HepG2 (cell line): ENCODE measurements at regions not wholly inside any gene's neighbourhood (a gene's known extent, or its start where the extent isn't known, plus 50 kb on each side); places are given as distances from the start of the nearest gene placed in this dataset.

Experiments
- ATAC-seq: fragments of 200-7000 bp; cut with Tn5 transposase; 3 replicates; pipeline ENCODE4 v1.9.1; 2020; ENCODE audit warnings: mild to moderate bottlenecking, moderate library complexity
- BruUV-seq: library from RNA; stranded (reverse); fragments of 400-500 nt; replicated peaks from 2 replicates; lab custom pipeline; 2021; lab: Mats Ljungman, UMichigan
- CTCF ChIA-PET: fragments of 300-600 bp; formaldehyde crosslinking; extraction: SDS; loops from one replicate; lab custom pipeline; 2021; ENCODE audit warnings: low total read pairs, inconsistent platforms, low intra/inter-chr PET ratio; lab: Yijun Ruan, JAX
- POLR2A ChIA-PET: fragments of 350-600 bp; sonication (Branson Sonifier 250); formaldehyde crosslinking; loops from one replicate; lab custom pipeline; 2020; ENCODE audit warnings: antibody characterized with exemption, inconsistent platforms; lab: Yijun Ruan, JAX
- DNase-seq: peaks from one replicate; pipeline ENCODE4 v3.0.0-alpha.2; 2015; ENCODE audit warnings: low spot score
- FAIRE-seq: peaks from 3 replicates; lab custom pipeline; 2011; peaks lifted over from hg19 to GRCh38; lab: Jason Lieb, UNC
- H2AFZ ChIP-seq: one replicate; pipeline ENCODE4 v1.6.1; 2011; ENCODE audit warnings: low read length, inconsistent platforms
- H3K27ac ChIP-seq: fragments of 300-600 bp; 3 replicates; pipeline ENCODE4 v1.8.0; 2011; ENCODE audit warnings: mixed run types, mild to moderate bottlenecking, mixed read lengths, low read length, inconsistent platforms; ENCODE audit not compliant: insufficient read depth; ENCODE audit errors: extremely low read length
- H3K27me3 ChIP-seq, 2 experiments: fragments of 200-600 bp in 1 of 2; 2 replicates in 1 of 2; 3 replicates in 1 of 2; pipeline versions ENCODE4 v1.6.0 to v1.8.0; 2011; ENCODE audit warnings: low read length in 2 of 2, mild to moderate bottlenecking in 2 of 2, moderate library complexity in 2 of 2, inconsistent platforms in 1 of 2; ENCODE audit not compliant: insufficient read depth in 2 of 2, control insufficient read depth in 1 of 2
- H3K36me3 ChIP-seq, 2 experiments: fragments of 200-600 bp in 1 of 2; replicated peaks in 1 of 2; 2 replicates in 1 of 2; 3 replicates in 1 of 2; pipeline versions ENCODE4 v1.5.1 to v1.8.0; 2011; ENCODE audit warnings: low read length in 2 of 2, inconsistent platforms in 1 of 2; ENCODE audit not compliant: insufficient read depth in 2 of 2, control insufficient read depth in 1 of 2
- H3K4me1 ChIP-seq: 2 replicates; pipeline ENCODE4 v1.5.1; 2012; ENCODE audit warnings: low read length, inconsistent platforms; ENCODE audit not compliant: insufficient read depth
- H3K4me2 ChIP-seq: 2 replicates; pipeline ENCODE4 v1.6.0; 2011; ENCODE audit warnings: low read depth, low read length, inconsistent platforms
- H3K4me3 ChIP-seq, 3 experiments: fragments of 200-600 bp in 1 of 3; sonication (generic), shearing (Covaris generic) in 1 of 3; replicated peaks in 1 of 3; 2 replicates each; pipeline ENCODE4 v1.5.1; 2011 to 2016; ENCODE audit warnings: low read length in 3 of 3, inconsistent platforms in 2 of 3, low read depth in 2 of 3, mild to moderate bottlenecking in 2 of 3, control low read depth in 1 of 3, mixed read lengths in 1 of 3; ENCODE audit not compliant: insufficient read depth in 1 of 3
- H3K79me2 ChIP-seq: one replicate; pipeline ENCODE4 v1.6.1; 2011; ENCODE audit warnings: low read length, inconsistent platforms; ENCODE audit not compliant: insufficient read depth
- H3K9ac ChIP-seq: 2 replicates; pipeline ENCODE4 v1.6.0; 2011; ENCODE audit warnings: mild to moderate bottlenecking, low read depth, low read length, inconsistent platforms; ENCODE audit not compliant: insufficient read depth
- H3K9me3 ChIP-seq: 2 replicates; pipeline ENCODE4 v1.5.1; 2012; ENCODE audit warnings: mild to moderate bottlenecking, low read length
- H4K20me1 ChIP-seq: 2 replicates; pipeline ENCODE4 v1.6.0; 2011; ENCODE audit warnings: inconsistent platforms, mild to moderate bottlenecking, low read length, moderate library complexity; ENCODE audit not compliant: insufficient read depth
- CEBPB ChIP-seq: IDR thresholded peaks from 2 replicates; pipeline ENCODE4 v1.6.1; 2011; ENCODE audit warnings: low read depth, low read length, improper control_type of control experiment, borderline replicate concordance
- CEBPG ChIP-seq: IDR thresholded peaks from 2 replicates; pipeline ENCODE4 v1.6.1; 2016
- HNF4A ChIP-seq: sonication (generic); formaldehyde crosslinking; IDR thresholded peaks from 2 replicates; pipeline ENCODE4 v1.4.0; 2020; ENCODE audit warnings: missing genetic modification reagents
- HNRNPH1 ChIP-seq: fragments of 200-400 bp; formaldehyde crosslinking; optimal IDR thresholded peaks from 2 replicates; pipeline ENCODE3; 2017; ENCODE audit warnings: mild to moderate bottlenecking, low read depth, low read length
- IKZF1 ChIP-seq: fragments of 450-650 bp; IDR thresholded peaks from 2 replicates; pipeline ENCODE4 v1.7.1; 2016
- MIER3 ChIP-seq: IDR thresholded peaks from 2 replicates; pipeline ENCODE4 v1.6.1; 2016; ENCODE audit warnings: missing compliant biosample characterization, borderline replicate concordance
- PHF8 ChIP-seq: sonication (generic); formaldehyde crosslinking; IDR thresholded peaks from 2 replicates; pipeline ENCODE4 v1.5.0; 2020; ENCODE audit warnings: missing genetic modification reagents
- XRCC5 ChIP-seq: fragments of 200-400 bp; formaldehyde crosslinking; optimal IDR thresholded peaks from 2 replicates; pipeline ENCODE3; 2017; ENCODE audit warnings: mild to moderate bottlenecking, low read length
- ZNF496 ChIP-seq: sonication (generic); formaldehyde crosslinking; IDR thresholded peaks from 2 replicates; pipeline ENCODE4 v1.8.1; 2023; ENCODE audit warnings: mild to moderate bottlenecking, moderate library complexity, missing genetic modification reagents; ENCODE audit not compliant: insufficient replicate concordance
- ZNF562 ChIP-seq: sonication (generic); formaldehyde crosslinking; IDR thresholded peaks from 2 replicates; pipeline ENCODE4 v1.8.0; 2022; ENCODE audit warnings: missing genetic modification reagents, borderline replicate concordance
- ZNF563 ChIP-seq: sonication (generic); formaldehyde crosslinking; IDR thresholded peaks from 2 replicates; pipeline ENCODE4 v1.8.0; 2022; ENCODE audit warnings: mild to moderate bottlenecking, moderate library complexity, missing genetic modification reagents
- ZNF878 ChIP-seq: sonication (generic); formaldehyde crosslinking; IDR thresholded peaks from 2 replicates; pipeline ENCODE4 v1.8.1; 2023; ENCODE audit warnings: mild to moderate bottlenecking, missing genetic modification reagents, moderate library complexity
- WGBS: methylation state at CpG from one replicate; pipeline ENCODE4 v1.1.6; 2017; ENCODE audit warnings: low lambda C conversion rate; 5-methylcytosine and 5-hydroxymethylcytosine counted together
- in situ Hi-C: cut with HindIII; loops from 2 replicates; pipeline ENCODE4 v1.10.0; 2017; ENCODE audit warnings: low pct_unique_long_range_greater_than_20kb; ENCODE audit not compliant: extremely low pct_ligation_motif_present
- intact Hi-C: fragments of 100-400 bp; cut with micrococcal nuclease; formaldehyde crosslinking; loops from one replicate; pipeline ENCODE4 v1.10.0; 2022; ENCODE audit not compliant: unreplicated experiment
- TF ChIP-seq, protein P1 (sequence below): sonication (generic); formaldehyde crosslinking; IDR thresholded peaks from 2 replicates; pipeline ENCODE4 v1.8.1; 2023; ENCODE audit warnings: mild to moderate bottlenecking, inconsistent platforms, moderate library complexity, missing genetic modification reagents, borderline replicate concordance
- TF ChIP-seq, protein P2 (sequence below): sonication (generic); formaldehyde crosslinking; IDR thresholded peaks from 2 replicates; pipeline ENCODE4 v1.8.1; 2022; ENCODE audit warnings: low read depth, mild to moderate bottlenecking, missing genetic modification reagents

DNA sequence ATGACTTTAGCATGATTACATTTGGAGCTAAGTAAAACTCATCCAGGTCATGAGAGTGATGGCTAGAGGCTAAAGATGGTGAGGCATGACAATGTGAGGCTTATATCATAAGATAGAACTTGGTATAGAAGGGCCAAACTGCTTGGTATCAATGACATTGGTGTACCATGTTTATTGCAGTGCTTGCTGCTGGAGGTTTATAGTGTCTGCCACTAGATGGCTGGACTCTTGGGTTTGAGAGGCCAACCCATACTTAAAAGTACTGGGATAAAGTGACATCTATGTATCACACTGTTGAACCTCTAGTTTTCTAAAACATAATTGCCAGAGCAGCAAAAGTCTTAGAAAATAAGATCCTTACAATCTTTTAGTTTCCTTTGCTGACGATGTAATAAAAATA lies 83.0 kb upstream of the TACR3 start:
- ATAC-seq = no peak; the same call in 2 of the 3 replicates
- H3K4me3 ChIP-seq = no peak overlapping the region
- no TSS peak for BruUV-seq
- no peaks in the 10 kb centered on the region for H3K4me1 ChIP-seq
- no peak for FAIRE-seq
- no peak overlapping the region for H3K27ac ChIP-seq
- H3K79me2 ChIP-seq = no peaks in the 10 kb centered on the region
- H3K9ac ChIP-seq = no peak overlapping the region
- ChIA-PET POLR2A (no interaction called here), CTCF (no interaction called here)
- in situ Hi-C loops (no loop called here), intact Hi-C loops (no loop called here)
- no peaks in the 10 kb centered on the region for H4K20me1 ChIP-seq
- no peak for DNase-seq
- H2AFZ ChIP-seq = no peak overlapping the region
- H3K9me3 ChIP-seq = no peaks in the 10 kb centered on the region
- H3K4me2 ChIP-seq = no peak overlapping the region
- 0% methylated on average over 1 of the region's 1 CpG for WGBS
- TF ChIP-seq XRCC5 (no peak), IKZF1 (no peak), ZNF496 (no peak), ZNF878 (no peak), PHF8 (CRISPR knock-in tag) (no peak), ZNF563 (CRISPR knock-in tag) (no peak)
- TF ChIP-seq, protein P1, sequence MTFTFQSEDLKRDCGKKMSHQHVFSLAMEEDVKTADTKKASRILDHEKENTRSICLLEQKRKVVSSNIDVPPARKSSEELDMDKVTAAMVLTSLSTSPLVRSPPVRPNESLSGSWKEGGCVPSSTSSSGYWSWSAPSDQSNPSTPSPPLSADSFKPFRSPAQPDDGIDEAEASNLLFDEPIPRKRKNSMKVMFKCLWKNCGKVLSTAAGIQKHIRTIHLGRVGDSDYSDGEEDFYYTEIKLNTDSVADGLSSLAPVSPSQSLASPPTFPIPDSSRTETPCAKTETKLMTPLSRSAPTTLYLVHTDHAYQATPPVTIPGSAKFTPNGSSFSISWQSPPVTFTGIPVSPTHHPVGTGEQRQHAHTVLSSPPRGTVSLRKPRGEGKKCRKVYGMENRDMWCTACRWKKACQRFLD (CRISPR knock-in tag) = no peak
- no peaks in the 10 kb centered on the region for H3K27me3 ChIP-seq
- H3K36me3 ChIP-seq = no peaks in the 10 kb centered on the region

DNA sequence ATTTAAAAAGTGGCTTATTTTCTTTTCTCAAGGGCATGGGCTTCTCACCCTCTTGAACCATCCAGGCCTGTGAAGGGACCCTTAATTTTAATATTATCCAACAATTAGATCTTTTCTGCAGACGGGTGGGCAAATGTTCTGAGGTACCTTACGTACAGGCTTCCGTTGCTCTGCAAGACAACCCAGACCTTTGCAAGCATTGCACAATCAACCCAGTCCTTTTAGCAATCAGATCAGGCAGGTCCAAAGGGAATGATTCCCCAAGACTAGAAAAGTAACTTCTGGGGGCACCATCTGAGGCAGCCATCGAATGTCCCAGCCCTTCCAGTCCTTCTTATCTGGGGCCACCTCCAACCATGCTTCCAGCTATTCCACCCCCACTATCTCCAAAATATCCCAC lies 67.3 kb upstream of the TACR3 start:
- intact Hi-C loops = loop anchor here (5.0 kb wide), 1 partner anchor 290 kb away; no protein-coding TSS in a partner anchor
- FAIRE-seq = no peak
- H4K20me1 ChIP-seq = no peaks in the 10 kb centered on the region
- H3K4me1 ChIP-seq = no peaks in the 10 kb centered on the region
- no peaks in the 10 kb centered on the region for H3K79me2 ChIP-seq
- no TSS peak for BruUV-seq
- no peaks in the 10 kb centered on the region for H3K9me3 ChIP-seq
- CTCF ChIA-PET = no interaction called here
- no peak overlapping the region for H3K27ac ChIP-seq
- in situ Hi-C loops = loop anchor here (10.0 kb wide), 1 partner anchor 582 kb away; no protein-coding TSS in a partner anchor
- ATAC-seq = no peak
- WGBS = 5% methylated on average over 4 of the region's 4 CpGs
- POLR2A ChIA-PET = no interaction called here
- no peak overlapping the region for H2AFZ ChIP-seq
- no peak overlapping the region for H3K9ac ChIP-seq
- no peak overlapping the region for H3K4me3 ChIP-seq
- H3K4me2 ChIP-seq = no peak overlapping the region
- no peaks in the 10 kb centered on the region; a peak in 1 of 5 replicates for H3K27me3 ChIP-seq
- DNase-seq = no peak
- TF ChIP-seq HNRNPH1 = no peak
- TF ChIP-seq MIER3 (CRISPR knock-in tag) = no peak
- no peak for TF ChIP-seq HNF4A (CRISPR knock-in tag)
- TF ChIP-seq CEBPB = peak; percentile 87
- TF ChIP-seq, protein P2, sequence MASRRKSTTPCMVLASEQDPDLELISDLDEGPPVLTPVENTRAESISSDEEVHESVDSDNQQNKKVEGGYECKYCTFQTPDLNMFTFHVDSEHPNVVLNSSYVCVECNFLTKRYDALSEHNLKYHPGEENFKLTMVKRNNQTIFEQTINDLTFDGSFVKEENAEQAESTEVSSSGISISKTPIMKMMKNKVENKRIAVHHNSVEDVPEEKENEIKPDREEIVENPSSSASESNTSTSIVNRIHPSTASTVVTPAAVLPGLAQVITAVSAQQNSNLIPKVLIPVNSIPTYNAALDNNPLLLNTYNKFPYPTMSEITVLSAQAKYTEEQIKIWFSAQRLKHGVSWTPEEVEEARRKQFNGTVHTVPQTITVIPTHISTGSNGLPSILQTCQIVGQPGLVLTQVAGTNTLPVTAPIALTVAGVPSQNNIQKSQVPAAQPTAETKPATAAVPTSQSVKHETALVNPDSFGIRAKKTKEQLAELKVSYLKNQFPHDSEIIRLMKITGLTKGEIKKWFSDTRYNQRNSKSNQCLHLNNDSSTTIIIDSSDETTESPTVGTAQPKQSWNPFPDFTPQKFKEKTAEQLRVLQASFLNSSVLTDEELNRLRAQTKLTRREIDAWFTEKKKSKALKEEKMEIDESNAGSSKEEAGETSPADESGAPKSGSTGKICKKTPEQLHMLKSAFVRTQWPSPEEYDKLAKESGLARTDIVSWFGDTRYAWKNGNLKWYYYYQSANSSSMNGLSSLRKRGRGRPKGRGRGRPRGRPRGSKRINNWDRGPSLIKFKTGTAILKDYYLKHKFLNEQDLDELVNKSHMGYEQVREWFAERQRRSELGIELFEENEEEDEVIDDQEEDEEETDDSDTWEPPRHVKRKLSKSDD (CRISPR knock-in tag) = no peak
- TF ChIP-seq CEBPG (CRISPR knock-in tag) = peak; percentile 51
- no peak for TF ChIP-seq ZNF562 (CRISPR knock-in tag)
- TF ChIP-seq, all 625 proteins: peak for 2
- H3K36me3 ChIP-seq = no peaks in the 10 kb centered on the region
